ENCODE measurements at regions not wholly inside any gene's neighbourhood (a gene's known extent, or its start where the extent isn't known, plus 50 kb on each side); places are given as distances from the start of the nearest gene placed in this dataset.

DNA sequence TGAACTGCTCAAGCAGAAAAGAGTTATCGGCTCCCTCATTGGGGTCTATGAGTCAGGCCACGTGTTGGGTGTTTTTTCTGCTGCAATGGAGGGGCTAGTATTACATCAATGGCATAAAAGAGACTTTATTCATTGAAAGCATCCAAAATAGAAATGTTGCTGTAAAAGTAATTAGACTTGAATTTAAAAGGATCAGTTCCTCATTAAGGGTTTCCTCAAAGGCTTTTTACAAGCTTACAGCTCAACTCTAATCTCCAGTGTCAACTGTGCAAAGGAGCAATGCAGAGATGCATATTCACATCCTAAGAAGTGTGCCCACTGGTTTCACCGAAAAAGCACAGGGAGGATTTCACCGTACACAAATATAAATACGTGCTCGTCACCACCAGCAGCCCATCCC, 300.3 kb downstream of the FOXO1 start:
- TF ChIP-seq, protein P1, sequence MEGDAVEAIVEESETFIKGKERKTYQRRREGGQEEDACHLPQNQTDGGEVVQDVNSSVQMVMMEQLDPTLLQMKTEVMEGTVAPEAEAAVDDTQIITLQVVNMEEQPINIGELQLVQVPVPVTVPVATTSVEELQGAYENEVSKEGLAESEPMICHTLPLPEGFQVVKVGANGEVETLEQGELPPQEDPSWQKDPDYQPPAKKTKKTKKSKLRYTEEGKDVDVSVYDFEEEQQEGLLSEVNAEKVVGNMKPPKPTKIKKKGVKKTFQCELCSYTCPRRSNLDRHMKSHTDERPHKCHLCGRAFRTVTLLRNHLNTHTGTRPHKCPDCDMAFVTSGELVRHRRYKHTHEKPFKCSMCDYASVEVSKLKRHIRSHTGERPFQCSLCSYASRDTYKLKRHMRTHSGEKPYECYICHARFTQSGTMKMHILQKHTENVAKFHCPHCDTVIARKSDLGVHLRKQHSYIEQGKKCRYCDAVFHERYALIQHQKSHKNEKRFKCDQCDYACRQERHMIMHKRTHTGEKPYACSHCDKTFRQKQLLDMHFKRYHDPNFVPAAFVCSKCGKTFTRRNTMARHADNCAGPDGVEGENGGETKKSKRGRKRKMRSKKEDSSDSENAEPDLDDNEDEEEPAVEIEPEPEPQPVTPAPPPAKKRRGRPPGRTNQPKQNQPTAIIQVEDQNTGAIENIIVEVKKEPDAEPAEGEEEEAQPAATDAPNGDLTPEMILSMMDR (IDR thresholded peaks at IDR 0.05; ENCODE audit: insufficient read depth, low read length, poor library complexity, severe bottlenecking) = no peak
- TF ChIP-seq EZH2phosphoT487 (conservative IDR thresholded peaks at IDR 0.05; ENCODE audit: low read length) = no peak

Data from SU-DHL-6 (cell line).